ENCODE measurements at regions not wholly inside any gene's neighbourhood (a gene's known extent, or its start where the extent isn't known, plus 50 kb on each side); places are given as distances from the start of the nearest gene placed in this dataset.
"Not testable (repeated sequence)": the region's sequence is repeated elsewhere in the genome, so short reads cannot be mapped to it uniquely, and the experiment has no call there.

DNA sequence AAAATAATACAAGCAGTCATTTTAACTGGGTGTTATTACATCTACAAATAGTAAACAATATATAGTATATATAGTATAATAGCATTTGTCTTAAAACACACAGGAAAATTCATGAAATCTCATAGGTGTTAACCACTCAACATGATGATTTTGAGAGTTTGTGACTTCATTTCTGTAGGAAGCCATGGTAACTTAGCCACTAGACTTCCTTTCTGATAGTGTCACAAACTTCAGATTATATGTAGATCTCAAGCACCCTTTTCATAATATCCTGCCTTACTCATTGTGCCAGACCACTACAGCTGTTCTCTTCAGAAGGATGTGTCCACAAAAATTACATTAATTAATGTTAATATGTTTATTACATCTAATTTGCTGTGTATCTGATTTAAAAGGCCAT lies 1250.6 kb downstream of the ADGRL3 start:
- no peaks in the 10 kb centered on the region for H3K36me3 ChIP-seq (ENCODE audit: control insufficient read depth, insufficient read depth, low read length)
- H3K4me3 ChIP-seq (ENCODE audit: low read length): no peak overlapping the region
- H3K27ac ChIP-seq (ENCODE audit: low read length): no peak overlapping the region
- H3K9me3 ChIP-seq (replicated peaks; ENCODE audit: control insufficient read depth, low read depth, low read length): no peaks in the 10 kb centered on the region
- DNase-seq: no peak
- no peaks in the 10 kb centered on the region for H3K4me1 ChIP-seq (ENCODE audit: control insufficient read depth, insufficient read depth, low read length)
- H3K27me3 ChIP-seq (ENCODE audit: control insufficient read depth, insufficient read depth, low read length): no peaks in the 10 kb centered on the region

DNA sequence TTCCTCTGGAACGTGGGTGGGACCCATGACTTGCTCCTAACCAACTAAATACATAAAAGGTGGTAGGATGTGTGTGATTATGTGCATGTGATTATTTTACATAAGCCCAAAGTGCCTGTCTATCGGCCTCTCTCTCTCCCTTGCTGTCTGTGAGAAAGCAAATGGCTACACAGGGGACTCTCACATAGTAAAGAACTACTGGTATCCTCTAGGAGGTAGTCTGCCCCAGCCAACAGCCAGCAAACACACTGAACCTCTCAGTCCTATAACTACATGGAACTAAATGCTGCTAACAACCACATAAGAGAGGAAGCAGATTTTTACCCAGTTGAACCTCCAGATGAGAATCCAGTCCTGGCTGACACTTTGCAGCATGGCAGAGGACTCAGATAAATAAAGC lies 1249.4 kb downstream of the ADGRL3 start:
- WGBS (ENCODE audit: insufficient coverage): 40% methylated on average over 1 of the region's 2 CpGs
- no peaks in the 10 kb centered on the region for H3K36me3 ChIP-seq (ENCODE audit: control insufficient read depth, insufficient read depth, low read length)
- H3K9me3 ChIP-seq (replicated peaks; ENCODE audit: control insufficient read depth, low read depth, low read length): no peaks in the 10 kb centered on the region
- DNase-seq: peak; percentile 19
- no peak overlapping the region for H3K27ac ChIP-seq (ENCODE audit: low read length)
- no peak overlapping the region for H3K4me3 ChIP-seq (ENCODE audit: low read length)
- H3K4me1 ChIP-seq (ENCODE audit: control insufficient read depth, insufficient read depth, low read length): no peaks in the 10 kb centered on the region
- H3K27me3 ChIP-seq (ENCODE audit: control insufficient read depth, insufficient read depth, low read length): no peaks in the 10 kb centered on the region

DNA sequence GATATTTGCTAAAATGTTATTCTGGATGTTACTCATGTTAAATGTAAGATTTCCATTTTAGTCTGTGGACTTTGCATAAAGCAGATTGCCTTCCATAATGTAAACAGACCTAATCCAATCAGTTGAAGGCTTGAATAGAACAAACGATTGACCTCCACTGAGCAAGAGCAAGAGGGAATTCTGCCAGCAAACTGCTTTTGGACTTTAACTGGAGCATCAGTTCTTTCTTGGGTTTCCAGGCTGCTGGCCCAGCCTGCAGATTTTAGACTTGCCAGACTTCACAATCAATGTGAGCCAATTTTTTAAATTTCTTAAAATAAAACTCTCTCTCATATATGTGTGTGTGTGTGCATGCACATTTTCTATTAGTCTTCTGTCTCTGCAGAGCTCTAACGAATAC lies 1248.8 kb downstream of the ADGRL3 start:
- DNase-seq: peak; percentile 92
- 67% methylated on average over 1 of the region's 2 CpGs for WGBS (ENCODE audit: insufficient coverage)
- H3K27ac ChIP-seq (ENCODE audit: low read length): no peak overlapping the region
- H3K27me3 ChIP-seq (ENCODE audit: control insufficient read depth, insufficient read depth, low read length): no peaks in the 10 kb centered on the region
- H3K4me1 ChIP-seq (ENCODE audit: control insufficient read depth, insufficient read depth, low read length): no peaks in the 10 kb centered on the region
- no peaks in the 10 kb centered on the region for H3K9me3 ChIP-seq (replicated peaks; ENCODE audit: control insufficient read depth, low read depth, low read length)
- H3K4me3 ChIP-seq (ENCODE audit: low read length): no peak overlapping the region
- no peaks in the 10 kb centered on the region for H3K36me3 ChIP-seq (ENCODE audit: control insufficient read depth, insufficient read depth, low read length)

DNA sequence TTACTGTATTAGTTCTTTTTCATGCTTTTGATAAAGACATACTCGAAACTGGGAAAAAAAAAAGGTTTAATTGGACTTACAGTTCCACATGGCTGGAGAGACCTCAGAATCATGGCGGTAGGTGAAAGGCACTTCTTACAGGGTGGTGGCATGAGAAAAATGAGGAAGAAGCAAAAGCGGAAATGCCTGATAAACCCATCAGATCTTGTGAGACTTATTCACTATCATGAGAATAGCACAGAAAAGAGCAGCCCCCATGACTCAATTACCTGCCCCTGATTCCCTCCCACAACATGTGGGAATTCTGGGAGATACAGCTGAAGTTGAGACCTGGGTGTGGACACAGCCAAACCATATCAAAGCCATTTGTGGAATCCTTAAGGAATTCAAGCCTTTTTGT lies 1238.9 kb downstream of the ADGRL3 start:
- Histone ChIP-seq H3K4me3 (ENCODE audit: low read length) (no peak overlapping the region), H3K9me3 (replicated peaks; ENCODE audit: control insufficient read depth, low read depth, low read length) (peaks cover 6% of the 10 kb centered on the region), H3K27me3 (ENCODE audit: control insufficient read depth, insufficient read depth, low read length) (no peaks in the 10 kb centered on the region), H3K36me3 (ENCODE audit: control insufficient read depth, insufficient read depth, low read length) (no peaks in the 10 kb centered on the region), H3K4me1 (ENCODE audit: control insufficient read depth, insufficient read depth, low read length) (no peaks in the 10 kb centered on the region), H3K27ac (ENCODE audit: low read length) (no peak overlapping the region)
- no peak for DNase-seq
- WGBS (ENCODE audit: insufficient coverage): no CpG with 5 or more reads among the region's 3 CpGs

DNA sequence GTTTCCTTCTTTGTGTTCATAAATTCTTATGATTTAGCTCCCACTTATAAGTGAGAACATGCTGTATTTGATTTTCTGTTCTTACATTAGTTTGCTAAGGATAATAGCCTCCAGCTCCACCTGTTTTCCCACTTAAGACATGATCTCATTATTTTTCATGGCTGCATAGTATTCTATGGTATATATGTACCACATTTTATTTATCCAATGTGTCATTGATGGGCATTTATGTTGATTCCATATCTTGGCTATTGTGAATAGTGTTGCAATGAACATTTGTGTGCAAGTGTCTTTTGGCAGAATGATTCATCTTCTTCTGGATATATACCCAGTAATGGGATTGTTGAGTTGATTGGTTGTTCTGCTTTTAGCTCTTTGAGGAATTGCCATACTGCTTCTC lies 1234.8 kb downstream of the ADGRL3 start:
- Histone ChIP-seq H3K9me3 (replicated peaks; ENCODE audit: control insufficient read depth, low read depth, low read length) (no peaks in the 10 kb centered on the region), H3K27me3 (ENCODE audit: control insufficient read depth, insufficient read depth, low read length) (no peaks in the 10 kb centered on the region), H3K36me3 (ENCODE audit: control insufficient read depth, insufficient read depth, low read length) (no peaks in the 10 kb centered on the region), H3K4me1 (ENCODE audit: control insufficient read depth, insufficient read depth, low read length) (no peaks in the 10 kb centered on the region), H3K27ac (ENCODE audit: low read length) (no peak overlapping the region), H3K4me3 (ENCODE audit: low read length) (no peak overlapping the region)
- DNase-seq: no peak

DNA sequence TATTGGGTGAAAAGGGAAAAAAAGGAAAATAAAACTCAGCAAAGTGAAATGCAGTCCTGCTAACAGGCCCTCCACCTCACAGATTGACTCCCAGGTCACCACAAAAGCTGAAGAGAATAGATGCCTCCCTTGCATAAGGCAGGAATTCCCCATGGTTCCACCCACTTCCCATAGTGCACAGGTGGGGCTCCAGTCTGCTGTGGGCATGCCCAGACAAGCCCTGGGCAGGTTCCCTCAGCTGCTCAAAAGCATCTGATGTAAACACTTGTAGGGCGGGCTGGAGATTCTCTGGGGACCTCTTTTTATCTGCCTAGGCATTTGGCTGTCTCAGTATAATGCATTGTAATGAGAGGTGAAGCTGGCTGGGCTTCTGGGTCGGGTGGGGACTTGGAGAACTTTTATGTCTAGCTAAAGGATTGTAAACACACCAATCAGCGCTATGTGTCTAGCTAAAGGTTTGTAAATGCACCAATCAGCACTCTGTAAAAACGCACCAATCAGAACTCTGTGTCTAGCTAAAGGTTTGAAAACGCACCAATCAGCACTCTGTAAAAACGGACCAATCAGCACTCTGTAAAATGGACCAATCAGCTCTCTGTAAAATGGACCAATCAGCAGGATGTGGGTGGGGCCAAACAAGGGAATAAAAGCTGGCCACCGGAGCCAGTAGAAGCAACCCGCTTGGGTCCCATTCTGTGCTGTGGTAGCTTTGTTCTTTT lies 1231.5 kb downstream of the ADGRL3 start:
- not testable (repeated sequence) for H3K9me3 ChIP-seq (replicated peaks; ENCODE audit: control insufficient read depth, low read depth, low read length); H3K4me1 ChIP-seq (ENCODE audit: control insufficient read depth, insufficient read depth, low read length); DNase-seq; H3K4me3 ChIP-seq (ENCODE audit: low read length); H3K36me3 ChIP-seq (ENCODE audit: control insufficient read depth, insufficient read depth, low read length); H3K27me3 ChIP-seq (ENCODE audit: control insufficient read depth, insufficient read depth, low read length); H3K27ac ChIP-seq (ENCODE audit: low read length)
- WGBS (ENCODE audit: insufficient coverage): 93% methylated on average over 3 of the region's 8 CpGs

DNA sequence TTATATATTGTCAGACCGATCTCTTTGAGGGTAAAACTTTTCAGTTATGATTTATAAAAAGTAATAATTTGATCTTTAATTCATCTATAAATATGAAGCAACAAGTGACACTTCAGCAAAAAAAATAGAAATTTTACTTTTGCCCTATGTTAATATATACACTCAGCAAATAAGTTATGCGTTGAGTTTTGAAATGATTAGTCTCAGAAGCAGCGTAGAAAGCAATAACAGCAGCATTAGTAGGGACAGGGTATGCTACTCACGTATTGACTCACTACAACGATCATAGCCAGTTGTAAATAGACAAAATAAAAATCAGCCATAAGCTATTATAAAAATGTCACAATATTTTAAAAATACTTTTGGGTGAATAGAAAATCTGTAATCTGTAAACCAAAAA lies 1229.2 kb downstream of the ADGRL3 start:
- Histone ChIP-seq H3K27me3 (ENCODE audit: control insufficient read depth, insufficient read depth, low read length) (no peaks in the 10 kb centered on the region), H3K36me3 (ENCODE audit: control insufficient read depth, insufficient read depth, low read length) (no peaks in the 10 kb centered on the region), H3K4me1 (ENCODE audit: control insufficient read depth, insufficient read depth, low read length) (no peaks in the 10 kb centered on the region), H3K4me3 (ENCODE audit: low read length) (no peak overlapping the region), H3K27ac (ENCODE audit: low read length) (no peak overlapping the region), H3K9me3 (replicated peaks; ENCODE audit: control insufficient read depth, low read depth, low read length) (no peaks in the 10 kb centered on the region)
- WGBS (ENCODE audit: insufficient coverage): no CpG with 5 or more reads among the region's 5 CpGs
- no peak for DNase-seq

DNA sequence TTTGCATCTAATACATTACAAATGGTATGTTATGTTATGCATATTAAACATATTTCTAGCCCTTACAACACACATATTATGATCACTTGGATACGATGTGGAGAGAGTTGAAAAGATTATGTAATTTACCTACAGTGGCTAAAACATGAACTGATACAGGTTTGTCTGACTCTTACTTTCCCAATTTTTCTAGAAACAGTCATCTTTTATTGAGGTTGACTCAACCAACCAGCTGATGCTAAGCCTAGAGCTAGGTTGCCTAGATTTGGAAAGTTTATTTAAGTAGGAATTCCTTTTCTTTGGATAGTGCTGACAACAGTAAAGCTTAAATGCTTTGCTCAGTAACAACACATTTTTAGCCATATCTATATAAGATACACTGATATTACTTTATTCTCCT lies 1215.1 kb downstream of the ADGRL3 start:
- Histone ChIP-seq H3K4me3 (ENCODE audit: low read length) (no peak overlapping the region), H3K27ac (ENCODE audit: low read length) (no peak overlapping the region), H3K9me3 (replicated peaks; ENCODE audit: control insufficient read depth, low read depth, low read length) (no peaks in the 10 kb centered on the region), H3K36me3 (ENCODE audit: control insufficient read depth, insufficient read depth, low read length) (no peaks in the 10 kb centered on the region), H3K4me1 (ENCODE audit: control insufficient read depth, insufficient read depth, low read length) (no peaks in the 10 kb centered on the region), H3K27me3 (ENCODE audit: control insufficient read depth, insufficient read depth, low read length) (no peaks in the 10 kb centered on the region)
- DNase-seq: no peak
- WGBS (ENCODE audit: insufficient coverage): no CpG with 5 or more reads among the region's 1 CpG

DNA sequence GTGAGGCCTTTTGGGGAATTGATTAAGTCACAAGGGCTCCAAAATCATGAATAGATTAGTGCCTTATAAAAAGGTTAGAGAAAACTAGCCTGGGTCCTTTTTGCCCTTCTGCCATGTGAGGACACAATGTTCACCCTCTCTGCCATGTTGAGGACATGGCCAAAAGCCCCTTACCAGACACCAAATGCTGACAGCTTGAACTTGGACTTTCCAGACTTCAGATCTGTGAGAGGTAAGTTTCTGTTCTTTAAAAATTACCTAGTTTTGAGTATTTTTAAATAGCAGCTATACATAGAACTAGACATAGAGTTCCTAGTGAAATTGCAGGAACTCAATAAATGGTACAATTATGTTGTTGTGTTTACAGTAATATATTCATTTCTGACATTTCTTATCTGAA lies 1214.4 kb downstream of the ADGRL3 start:
- H3K4me1 ChIP-seq (ENCODE audit: control insufficient read depth, insufficient read depth, low read length): no peaks in the 10 kb centered on the region
- no peak for DNase-seq
- H3K4me3 ChIP-seq (ENCODE audit: low read length): no peak overlapping the region
- no peaks in the 10 kb centered on the region for H3K36me3 ChIP-seq (ENCODE audit: control insufficient read depth, insufficient read depth, low read length)
- no peaks in the 10 kb centered on the region for H3K27me3 ChIP-seq (ENCODE audit: control insufficient read depth, insufficient read depth, low read length)
- no peak overlapping the region for H3K27ac ChIP-seq (ENCODE audit: low read length)
- H3K9me3 ChIP-seq (replicated peaks; ENCODE audit: control insufficient read depth, low read depth, low read length): no peaks in the 10 kb centered on the region

DNA sequence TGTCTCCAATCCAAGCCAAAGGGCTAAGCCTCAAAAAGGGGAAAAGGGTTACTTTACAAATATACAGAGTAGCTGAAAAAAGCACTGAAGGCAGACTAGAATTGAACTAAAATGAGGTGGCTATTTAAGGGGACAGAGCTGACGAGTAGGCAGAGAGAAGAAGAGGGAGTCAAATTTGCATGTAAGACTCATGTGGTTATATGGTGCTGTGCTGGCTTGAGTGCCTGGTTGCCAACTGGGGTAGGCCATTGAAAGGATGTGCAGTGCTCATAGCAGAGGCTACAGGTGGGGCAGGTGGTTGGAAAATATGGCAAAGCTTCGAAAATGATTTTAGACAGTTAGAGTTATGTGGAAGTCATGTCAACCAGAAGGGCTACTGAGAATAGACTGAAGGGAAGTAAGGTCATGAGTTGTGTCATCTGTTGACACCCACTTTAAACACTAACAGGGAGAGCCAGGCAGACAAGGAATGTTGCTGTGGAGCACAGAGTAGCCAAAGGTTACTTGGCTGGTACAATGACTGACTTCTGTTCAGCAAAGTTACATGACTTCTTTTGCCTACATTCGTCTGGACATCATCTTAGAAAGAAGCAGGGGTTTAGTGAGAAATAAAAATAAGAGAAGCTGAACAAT lies 1210.4 kb downstream of the ADGRL3 start:
- DNase-seq: no peak
- 96% methylated on average over 2 of the region's 3 CpGs for WGBS (ENCODE audit: insufficient coverage)
- no peaks in the 10 kb centered on the region for H3K4me1 ChIP-seq (ENCODE audit: control insufficient read depth, insufficient read depth, low read length)

DNA sequence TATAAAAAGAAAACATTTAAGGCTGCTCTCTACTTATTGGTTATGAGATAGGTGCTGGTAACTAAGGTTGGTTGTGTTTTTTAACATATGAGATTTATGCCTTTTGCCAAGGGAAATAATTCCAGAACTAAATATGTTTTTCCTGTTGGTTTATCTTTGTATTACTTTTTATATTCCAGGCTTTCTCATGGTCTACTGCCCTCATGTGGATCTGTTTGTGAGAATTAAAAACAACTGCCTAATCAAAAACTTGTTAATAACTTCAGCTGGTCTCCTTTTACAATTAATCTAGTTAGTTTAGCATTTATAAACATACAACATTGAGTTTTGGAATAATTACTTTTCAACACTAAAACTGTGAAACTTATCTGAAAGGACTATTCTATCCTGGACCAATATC lies 1208.3 kb downstream of the ADGRL3 start:
- Histone ChIP-seq H3K4me3 (ENCODE audit: low read length) (no peak overlapping the region), H3K27me3 (ENCODE audit: control insufficient read depth, insufficient read depth, low read length) (no peaks in the 10 kb centered on the region), H3K4me1 (ENCODE audit: control insufficient read depth, insufficient read depth, low read length) (no peaks in the 10 kb centered on the region), H3K9me3 (replicated peaks; ENCODE audit: control insufficient read depth, low read depth, low read length) (peaks cover 2% of the 10 kb centered on the region), H3K27ac (ENCODE audit: low read length) (no peak overlapping the region), H3K36me3 (ENCODE audit: control insufficient read depth, insufficient read depth, low read length) (no peaks in the 10 kb centered on the region)
- peak; percentile 62 for DNase-seq

More for the DNA sequence above, 1210.4 kb downstream of the ADGRL3 start:
- no peaks in the 10 kb centered on the region for H3K36me3 ChIP-seq (ENCODE audit: control insufficient read depth, insufficient read depth, low read length)
- peaks cover 2% of the 10 kb centered on the region for H3K9me3 ChIP-seq (replicated peaks; ENCODE audit: control insufficient read depth, low read depth, low read length)
- H3K27ac ChIP-seq (ENCODE audit: low read length): no peak overlapping the region
- H3K4me3 ChIP-seq (ENCODE audit: low read length): no peak overlapping the region
- H3K27me3 ChIP-seq (ENCODE audit: control insufficient read depth, insufficient read depth, low read length): no peaks in the 10 kb centered on the region

All from muscle of leg (tissue), 3 donors.